DMS 273 (cell line): ENCODE measurements at regions not wholly inside any gene's neighbourhood (a gene's known extent, or its start where the extent isn't known, plus 50 kb on each side); places are given as distances from the start of the nearest gene placed in this dataset.

Experiments used
- DNase-seq: peaks from one replicate; lab custom pipeline; 2025; ENCODE audit not compliant: unreplicated experiment; lab: John Stamatoyannopoulos, UW

- DNase-seq: peak; percentile 19
These were observed 56.6 kb upstream of the C4orf54 start for GRCh38 chr4:99714179-99714578.

- no peak for DNase-seq
These were observed 54.9 kb upstream of the C4orf54 start for GRCh38 chr4:99712530-99712929.

GRCh38 chr4:99712099-99712498, 54.5 kb upstream of the C4orf54 start:
- DNase-seq: no peak

GRCh38 chr4:99711657-99712056, 54.0 kb upstream of the C4orf54 start:
- DNase-seq: no peak

GRCh38 chr4:99710681-99711345, 53.2 kb upstream of the C4orf54 start:
- no peak for DNase-seq

- DNase-seq: no peak
These were observed 52.4 kb upstream of the C4orf54 start for GRCh38 chr4:99710020-99710419.

- no peak for DNase-seq
These were observed 50.9 kb upstream of the C4orf54 start for GRCh38 chr4:99708551-99708950.
